HG02938 (cell line): ENCODE measurements at regions not wholly inside any gene's neighbourhood (a gene's known extent, or its start where the extent isn't known, plus 50 kb on each side); places are given as distances from the start of the nearest gene placed in this dataset.

Experiments used
- ATAC-seq: cut with Tn5 transposase; IDR thresholded peaks from one replicate; pipeline ENCODE4 v1.9.1; 2021; ENCODE audit warnings: mild to moderate bottlenecking, moderate library complexity; ENCODE audit not compliant: unreplicated experiment

GRCh38 chr5:18095061-18095460 is 460.8 kb downstream of the TAF11L14 start:
- no peak for ATAC-seq

DNA sequence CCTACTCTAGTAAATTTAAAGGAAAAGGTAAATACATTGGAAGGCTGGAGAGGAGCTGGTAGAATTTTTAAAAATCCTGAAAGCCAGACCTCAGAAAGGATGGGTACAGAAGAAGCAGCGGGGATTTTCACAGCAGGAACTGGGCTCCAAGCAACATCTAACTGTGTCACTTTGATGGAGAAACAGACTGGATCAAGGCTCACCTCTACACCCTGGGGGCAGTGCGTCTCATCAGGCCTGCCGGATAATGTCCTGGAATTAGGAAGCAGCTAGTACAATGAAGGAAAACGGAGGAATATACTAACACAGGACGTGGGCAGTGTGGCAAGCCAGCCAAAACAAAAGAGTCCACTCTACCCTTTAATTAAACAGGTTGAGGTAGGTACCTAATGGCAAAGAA is 463.6 kb downstream of the TAF11L14 start:
- ATAC-seq: no peak

GRCh38 chr5:18098691-18099090 is 464.4 kb downstream of the TAF11L14 start:
- ATAC-seq: no peak

DNA sequence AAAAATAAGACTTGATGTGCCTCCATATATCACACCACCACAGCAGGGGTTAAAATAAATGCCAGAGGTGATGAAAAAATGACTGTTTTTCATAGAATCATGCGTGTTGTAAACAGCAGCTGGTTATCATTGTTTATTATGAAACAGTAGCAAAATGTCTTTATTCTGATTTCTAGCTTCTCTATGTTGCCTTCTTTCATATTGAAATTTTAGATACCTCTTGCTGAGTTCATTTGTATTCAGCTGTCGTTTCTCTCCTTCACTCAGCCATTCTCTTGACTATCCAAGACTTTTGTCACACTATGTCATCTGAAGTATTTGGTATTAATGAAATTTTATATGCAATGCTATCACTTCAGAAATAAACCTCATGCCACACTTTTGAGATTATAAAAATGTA is 465.0 kb downstream of the TAF11L14 start:
- ATAC-seq: no peak

GRCh38 chr5:18101532-18101931 is 467.3 kb downstream of the TAF11L14 start:
- no peak for ATAC-seq

DNA sequence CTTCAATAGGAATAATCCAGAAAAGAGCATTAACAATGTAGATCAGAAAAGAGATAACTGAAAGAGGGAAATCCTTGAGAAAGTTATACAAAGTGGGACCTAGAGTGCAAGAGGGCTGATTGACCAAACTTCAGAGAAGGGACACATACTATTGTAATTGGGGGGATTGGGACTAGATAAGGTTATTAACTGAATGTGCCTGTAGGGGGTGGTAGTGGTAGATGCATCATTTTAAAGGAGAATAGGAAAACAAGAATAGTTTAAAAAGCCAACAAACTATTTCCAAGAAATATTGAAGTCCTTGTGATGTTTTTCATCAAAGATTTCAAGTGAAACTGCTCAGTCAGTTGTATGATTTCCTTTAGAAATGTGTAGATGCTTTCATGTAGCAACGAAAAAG is 468.5 kb downstream of the TAF11L14 start:
- ATAC-seq: no peak

- no peak for ATAC-seq
These were observed 471.2 kb downstream of the TAF11L14 start for GRCh38 chr5:18105449-18105848.

DNA sequence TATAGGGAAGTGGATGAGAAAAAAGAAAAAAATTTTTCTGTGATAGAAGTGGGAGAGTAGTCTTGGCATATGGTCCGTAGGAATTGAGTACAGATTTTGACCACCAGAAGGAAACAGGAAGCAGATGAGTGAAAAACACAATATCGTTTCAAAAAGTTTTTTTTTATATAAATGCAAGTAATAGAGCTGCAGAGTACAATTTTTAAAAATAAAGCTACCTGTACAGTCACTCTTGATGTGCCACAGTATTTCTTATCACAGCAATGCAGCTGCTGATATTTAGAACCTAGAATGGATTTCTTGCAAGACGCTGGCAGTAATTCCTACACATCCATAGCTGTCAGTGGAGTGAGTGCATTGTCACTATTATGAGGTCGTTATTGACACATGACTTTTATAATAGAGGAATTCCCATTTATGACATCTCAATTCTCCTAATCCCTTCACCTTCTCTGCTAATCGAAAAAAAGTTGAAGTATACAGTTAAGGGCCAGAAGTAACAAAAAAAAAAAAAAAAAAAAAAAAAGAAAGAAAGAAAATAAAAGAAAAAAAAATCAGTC is 477.7 kb downstream of the TAF11L14 start:
- no peak for ATAC-seq

DNA sequence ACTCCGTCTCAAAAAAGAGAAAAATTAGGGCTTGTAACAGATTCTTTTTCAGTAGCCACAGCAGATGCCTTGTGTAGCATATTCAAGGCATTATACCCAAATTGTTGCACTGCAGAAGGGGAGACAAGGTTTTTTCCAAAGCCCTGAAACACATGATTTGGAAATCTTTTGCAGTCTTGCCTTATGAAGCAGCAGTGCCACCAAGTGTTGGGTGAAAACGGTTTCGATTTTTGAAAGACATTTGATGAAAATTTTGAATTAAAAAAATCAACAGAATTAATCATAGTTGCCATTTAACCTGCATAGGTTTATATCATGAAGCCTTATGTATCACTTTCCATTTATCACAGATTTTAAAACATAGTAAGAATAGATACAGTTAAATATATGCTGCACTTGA is 479.5 kb downstream of the TAF11L14 start:
- no peak for ATAC-seq

DNA sequence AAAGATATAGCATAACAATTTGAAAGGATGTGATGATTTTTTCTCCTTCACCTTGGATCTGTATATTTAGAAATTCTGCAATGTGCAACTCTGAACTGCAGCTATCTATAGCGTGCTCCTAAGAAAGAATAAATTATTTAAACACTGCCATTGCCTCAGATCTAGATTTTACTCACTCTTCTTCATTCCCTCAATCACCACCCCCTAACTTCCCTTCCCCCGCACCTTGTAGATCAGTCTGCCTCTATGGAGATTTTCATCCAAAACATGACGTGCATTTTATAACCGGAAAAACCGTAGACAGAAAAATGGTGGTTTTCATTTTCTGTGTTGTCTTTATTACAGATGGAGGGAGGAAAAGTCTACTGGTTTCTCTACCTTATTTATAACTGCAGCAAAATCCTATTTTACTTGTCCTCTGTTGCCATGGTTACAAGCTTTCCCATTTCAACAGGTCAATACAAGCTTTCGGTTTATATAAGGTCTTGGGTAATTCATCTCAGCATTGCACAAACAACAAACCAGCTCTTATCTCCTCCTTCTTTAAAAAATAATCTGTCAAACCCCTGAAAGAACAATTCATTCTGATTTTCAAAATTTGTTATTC is 480.0 kb downstream of the TAF11L14 start:
- ATAC-seq: no peak

GRCh38 chr5:18117968-18118367 is 483.7 kb downstream of the TAF11L14 start:
- no peak for ATAC-seq

DNA sequence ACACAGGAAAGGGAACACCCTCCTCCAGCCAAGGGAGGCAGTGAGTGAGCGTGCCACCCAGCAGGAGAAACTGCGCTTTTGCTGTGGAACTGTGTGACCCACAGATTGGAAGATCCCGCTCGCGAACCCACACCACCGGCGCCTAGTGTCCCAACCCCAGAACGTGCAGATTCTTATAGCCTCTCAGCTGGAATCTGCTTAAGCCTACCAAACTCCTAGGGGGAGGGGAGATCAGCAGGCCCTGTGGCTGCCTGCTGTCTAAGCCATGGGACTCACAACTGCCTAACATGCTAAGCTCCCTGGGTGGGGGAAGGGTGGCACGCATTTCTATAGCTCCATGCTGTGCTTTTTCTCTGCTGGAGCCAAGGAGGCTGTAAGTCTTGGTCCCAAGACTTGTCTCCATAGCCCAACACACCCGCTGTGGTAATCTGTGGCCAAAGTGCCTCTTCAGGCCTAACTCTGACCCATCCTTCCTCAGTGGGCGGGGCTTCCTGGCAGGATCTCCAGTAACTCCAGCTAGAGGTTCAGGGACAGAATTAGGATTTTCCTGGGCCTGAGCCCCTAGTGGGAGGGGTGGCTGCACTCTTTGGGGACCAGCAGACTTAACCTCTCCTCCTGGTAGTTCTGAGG is 485.0 kb downstream of the TAF11L14 start:
- no peak for ATAC-seq

DNA sequence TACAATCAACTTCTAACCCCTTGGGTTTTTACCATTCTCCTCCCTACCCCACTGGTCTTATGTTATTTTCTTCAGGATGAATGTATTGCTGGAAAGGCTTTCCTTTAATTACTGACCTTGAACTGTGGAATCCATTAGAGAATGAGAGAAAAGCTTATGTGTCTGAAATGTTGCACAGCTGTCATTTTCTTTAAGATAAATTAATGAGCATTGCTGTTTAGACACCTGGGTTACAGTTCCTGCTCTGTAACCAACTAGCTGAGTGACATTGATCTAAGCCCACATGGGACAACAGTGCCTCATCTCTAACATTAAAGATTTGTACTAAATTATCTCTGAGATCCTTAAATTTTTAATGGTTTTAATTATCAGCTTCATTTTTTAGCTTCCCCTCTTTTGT is 507.0 kb downstream of the TAF11L14 start:
- no peak for ATAC-seq

- no peak for ATAC-seq
These were observed 508.6 kb downstream of the TAF11L14 start for GRCh38 chr5:18142831-18143230.

DNA sequence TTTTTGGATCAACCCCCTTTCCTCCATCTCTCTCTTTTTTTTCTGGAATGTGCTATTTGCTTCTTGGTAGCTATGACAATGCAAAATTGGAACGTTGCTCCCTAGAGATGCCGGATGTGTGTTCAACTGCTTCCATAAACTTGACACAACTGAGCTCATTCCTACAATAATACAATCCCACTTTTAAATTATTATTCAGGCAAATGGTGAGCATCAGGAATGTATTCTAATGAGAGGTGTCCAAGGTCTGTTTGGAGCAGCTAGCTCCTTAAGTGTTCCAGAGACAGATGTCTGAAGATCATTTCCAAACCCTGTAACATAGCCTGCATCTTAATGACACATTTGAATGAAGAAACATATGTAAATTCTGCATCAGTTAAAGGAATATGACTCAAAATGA is 518.4 kb downstream of the TAF11L14 start:
- no peak for ATAC-seq

GRCh38 chr5:18158166-18158565 is 523.9 kb downstream of the TAF11L14 start:
- no peak for ATAC-seq

- no peak for ATAC-seq
These were observed 525.1 kb downstream of the TAF11L14 start for GRCh38 chr5:18159331-18159730.

- no peak for ATAC-seq
These were observed 537.4 kb downstream of the TAF11L14 start for GRCh38 chr5:18171684-18172083.

DNA sequence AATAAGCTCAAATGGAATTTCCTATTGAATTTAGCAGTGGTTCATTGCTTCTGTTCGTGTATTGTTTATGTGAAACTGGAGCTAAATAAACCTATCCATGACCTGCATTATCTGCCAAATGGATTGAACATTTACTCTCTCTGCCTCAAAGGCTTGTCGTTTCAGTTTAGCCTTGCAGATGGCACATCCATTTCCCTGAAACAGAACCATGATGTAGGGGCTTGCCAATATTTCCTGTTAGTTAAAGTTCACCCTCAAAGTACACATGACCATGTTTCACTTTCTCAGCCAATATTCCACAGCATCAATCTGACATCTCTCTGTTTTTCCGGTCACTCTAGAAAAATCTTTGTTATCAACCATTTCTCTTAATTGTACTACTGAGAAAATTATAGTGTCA is 545.3 kb downstream of the TAF11L14 start:
- ATAC-seq: no peak

- no peak for ATAC-seq
These were observed 547.3 kb downstream of the TAF11L14 start for GRCh38 chr5:18181575-18181974.

DNA sequence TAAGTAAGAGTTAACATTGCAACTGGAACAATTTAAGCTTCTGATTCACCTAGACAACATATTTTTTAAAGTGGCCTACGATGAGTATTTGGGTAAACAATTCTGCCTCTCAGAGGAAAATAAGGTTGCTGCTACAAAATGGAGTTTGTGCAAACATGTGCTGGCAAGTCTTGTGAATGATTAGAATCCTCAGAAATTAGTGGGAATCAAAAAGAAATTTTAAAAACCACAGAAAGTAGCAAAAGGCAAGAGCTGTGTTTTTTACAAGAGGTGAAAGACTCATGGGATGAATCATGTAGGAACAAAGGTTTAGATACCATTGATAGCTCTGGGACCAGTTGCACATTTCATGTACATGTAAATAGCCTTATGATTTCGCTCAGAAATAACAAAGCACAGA is 561.6 kb downstream of the TAF11L14 start:
- no peak for ATAC-seq

- ATAC-seq: no peak
These were observed 563.5 kb downstream of the TAF11L14 start for GRCh38 chr5:18197734-18198133.

DNA sequence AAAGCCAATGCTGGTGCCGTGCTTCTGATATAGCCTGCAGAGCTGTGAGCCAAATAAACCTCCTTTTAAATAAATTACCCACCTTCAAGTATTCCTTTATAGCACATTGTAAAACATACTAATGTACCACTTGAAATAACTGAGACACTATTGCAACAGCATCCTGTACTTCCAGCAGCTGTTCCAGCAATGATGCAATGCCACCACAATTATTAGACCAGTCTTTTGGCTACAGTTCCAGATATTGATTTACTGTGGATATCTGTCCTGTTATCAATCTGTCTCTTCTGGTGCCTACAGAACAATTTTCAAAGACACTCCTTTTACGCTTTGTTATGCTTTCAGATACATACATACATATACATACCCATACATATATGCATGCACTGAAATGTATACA is 567.9 kb downstream of the TAF11L14 start:
- no peak for ATAC-seq
